MM.1S (cell line): ENCODE measurements at regions not wholly inside any gene's neighbourhood (a gene's known extent, or its start where the extent isn't known, plus 50 kb on each side); places are given as distances from the start of the nearest gene placed in this dataset.

Experiments used
- DNase-seq: peaks from one replicate; pipeline ENCODE4 v3.0.0-alpha.2; 2015
- H2AFZ ChIP-seq: fragments of 300-600 bp; sonication (generic); 2 replicates; pipeline ENCODE4 v1.6.0; 2016; ENCODE audit warnings: antibody characterized with exemption, low read length
- H3F3A ChIP-seq: fragments of 300-600 bp; sonication (generic); 2 replicates; pipeline ENCODE4 v1.6.1; 2016; ENCODE audit warnings: mild to moderate bottlenecking, antibody characterized with exemption, low read length, moderate library complexity, mixed read lengths; ENCODE audit not compliant: insufficient read depth
- H3K27ac ChIP-seq: fragments of 300-600 bp; sonication (generic); 2 replicates; pipeline ENCODE4 v1.5.1; 2016; ENCODE audit warnings: mild to moderate bottlenecking, low read length
- H3K27me3 ChIP-seq: fragments of 300-600 bp; sonication (generic); replicated peaks from 2 replicates; pipeline ENCODE4 v1.6.0; 2016; ENCODE audit warnings: low read length; ENCODE audit not compliant: insufficient read depth
- H3K36me3 ChIP-seq: fragments of 300-600 bp; sonication (generic); replicated peaks from 2 replicates; pipeline ENCODE4 v1.6.1; 2016; ENCODE audit warnings: mild to moderate bottlenecking, low read length, mixed read lengths; ENCODE audit not compliant: insufficient read depth
- H3K4me1 ChIP-seq: fragments of 300-600 bp; sonication (generic); 2 replicates; pipeline ENCODE4 v1.6.1; 2016; ENCODE audit warnings: low read length, mixed read lengths
- H3K4me2 ChIP-seq: fragments of 300-600 bp; sonication (generic); 2 replicates; pipeline ENCODE4 v1.6.0; 2016; ENCODE audit warnings: low read depth, low read length
- H3K4me3 ChIP-seq: fragments of 300-600 bp; sonication (generic); 2 replicates; pipeline ENCODE4 v1.5.1; 2016; ENCODE audit warnings: low read length, mixed read lengths
- H3K79me2 ChIP-seq: fragments of 300-600 bp; sonication (generic); 2 replicates; pipeline ENCODE4 v1.6.1; 2016; ENCODE audit warnings: mixed run types, low read length, mixed read lengths
- H3K9ac ChIP-seq: fragments of 300-600 bp; sonication (generic); 2 replicates; pipeline ENCODE4 v1.6.1; 2016; ENCODE audit warnings: low read length, mixed read lengths
- H3K9me2 ChIP-seq: fragments of 300-600 bp; sonication (generic); replicated peaks from 2 replicates; pipeline ENCODE4 v1.6.1; 2016; ENCODE audit warnings: mild to moderate bottlenecking, low read length, mixed read lengths; ENCODE audit not compliant: insufficient read depth
- H3K9me3 ChIP-seq: fragments of 300-600 bp; sonication (generic); replicated peaks from 2 replicates; pipeline ENCODE4 v1.6.1; 2016; ENCODE audit warnings: mild to moderate bottlenecking, low read length, mixed read lengths; ENCODE audit not compliant: insufficient read depth
- H4K20me1 ChIP-seq: fragments of 300-600 bp; sonication (generic); 2 replicates; pipeline ENCODE4 v1.6.1; 2016; ENCODE audit warnings: mild to moderate bottlenecking, low read length, moderate library complexity, mixed read lengths; ENCODE audit not compliant: insufficient read depth
- EZH2 ChIP-seq: fragments of 300-600 bp; sonication (generic); optimal IDR thresholded peaks from 2 replicates; pipeline ENCODE3; 2017; ENCODE audit warnings: low read depth, mild to moderate bottlenecking, antibody characterized with exemption, low read length, mixed read lengths
- EZH2phosphoT487 ChIP-seq: fragments of 300-600 bp; sonication (generic); IDR thresholded peaks from 2 replicates; pipeline ENCODE4 v1.6.1; 2018; ENCODE audit warnings: antibody characterized with exemption, low read length
- TF ChIP-seq, protein P1 (sequence below): fragments of 300-600 bp; sonication (generic); IDR thresholded peaks from 2 replicates; pipeline ENCODE4 v1.5.1; 2016; ENCODE audit warnings: antibody characterized with exemption, low read length, mixed read lengths

DNA sequence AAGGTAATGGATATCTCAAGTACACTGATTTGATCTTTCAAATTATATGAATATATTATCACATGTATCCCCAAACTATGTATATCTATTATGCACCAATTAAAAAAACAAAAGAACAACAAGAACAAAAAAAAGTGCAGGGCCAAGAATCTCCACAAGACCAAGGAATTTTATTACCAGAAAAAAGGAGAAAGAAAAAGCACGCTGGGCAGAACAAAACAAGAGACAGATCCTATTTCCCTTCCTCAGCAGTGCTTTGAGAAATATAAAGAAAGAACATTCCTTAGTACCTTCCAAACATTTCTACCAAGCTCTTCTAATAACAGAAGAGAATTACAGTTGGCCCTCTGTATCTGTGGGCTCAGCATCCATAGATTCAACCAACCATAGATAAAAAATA lies 144.7 kb upstream of the CREB1 start:
- Histone ChIP-seq H3K9ac (no peak overlapping the region), H4K20me1 (no peaks in the 10 kb centered on the region), H3K9me2 (no peaks in the 10 kb centered on the region), H3K36me3 (no peaks in the 10 kb centered on the region), H3K79me2 (no peaks in the 10 kb centered on the region), H3K4me1 (no peaks in the 10 kb centered on the region), H3K27me3 (no peaks in the 10 kb centered on the region), H3K27ac (no peak overlapping the region), H2AFZ (no peak overlapping the region), H3K9me3 (no peaks in the 10 kb centered on the region), H3K4me2 (no peak overlapping the region), H3F3A (no peaks in the 10 kb centered on the region), H3K4me3 (no peak overlapping the region)
- no peak for DNase-seq
- TF ChIP-seq, protein P1, sequence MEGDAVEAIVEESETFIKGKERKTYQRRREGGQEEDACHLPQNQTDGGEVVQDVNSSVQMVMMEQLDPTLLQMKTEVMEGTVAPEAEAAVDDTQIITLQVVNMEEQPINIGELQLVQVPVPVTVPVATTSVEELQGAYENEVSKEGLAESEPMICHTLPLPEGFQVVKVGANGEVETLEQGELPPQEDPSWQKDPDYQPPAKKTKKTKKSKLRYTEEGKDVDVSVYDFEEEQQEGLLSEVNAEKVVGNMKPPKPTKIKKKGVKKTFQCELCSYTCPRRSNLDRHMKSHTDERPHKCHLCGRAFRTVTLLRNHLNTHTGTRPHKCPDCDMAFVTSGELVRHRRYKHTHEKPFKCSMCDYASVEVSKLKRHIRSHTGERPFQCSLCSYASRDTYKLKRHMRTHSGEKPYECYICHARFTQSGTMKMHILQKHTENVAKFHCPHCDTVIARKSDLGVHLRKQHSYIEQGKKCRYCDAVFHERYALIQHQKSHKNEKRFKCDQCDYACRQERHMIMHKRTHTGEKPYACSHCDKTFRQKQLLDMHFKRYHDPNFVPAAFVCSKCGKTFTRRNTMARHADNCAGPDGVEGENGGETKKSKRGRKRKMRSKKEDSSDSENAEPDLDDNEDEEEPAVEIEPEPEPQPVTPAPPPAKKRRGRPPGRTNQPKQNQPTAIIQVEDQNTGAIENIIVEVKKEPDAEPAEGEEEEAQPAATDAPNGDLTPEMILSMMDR, result no peak
- no peak for TF ChIP-seq EZH2phosphoT487
- no peak for TF ChIP-seq EZH2

DNA sequence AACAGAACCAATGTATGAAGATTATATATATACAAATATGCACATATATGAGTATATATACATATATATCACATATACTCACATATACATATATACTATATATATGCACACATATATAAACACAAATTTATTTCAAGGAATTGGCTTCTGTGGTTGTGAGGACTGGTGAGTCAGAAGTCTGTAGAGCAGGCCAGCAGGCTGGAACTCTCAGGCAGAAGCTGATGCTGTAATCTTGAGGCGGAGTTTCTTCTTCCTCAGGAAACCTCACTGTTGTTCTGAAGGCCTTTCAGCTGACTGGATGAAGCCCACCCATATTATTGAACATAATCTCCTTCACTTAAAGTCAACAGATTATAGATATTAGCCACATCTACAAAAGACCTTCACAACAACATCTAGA lies 143.9 kb upstream of the CREB1 start:
- H3K27me3 ChIP-seq, result no peaks in the 10 kb centered on the region
- DNase-seq, result no peak
- H3K36me3 ChIP-seq, result no peaks in the 10 kb centered on the region
- H4K20me1 ChIP-seq, result no peaks in the 10 kb centered on the region
- no peaks in the 10 kb centered on the region for H3K9me2 ChIP-seq
- no peaks in the 10 kb centered on the region for H3K9me3 ChIP-seq
- no peak overlapping the region for H3K27ac ChIP-seq
- H3K9ac ChIP-seq, result no peak overlapping the region
- H3F3A ChIP-seq, result no peaks in the 10 kb centered on the region
- no peak overlapping the region for H2AFZ ChIP-seq
- TF ChIP-seq, protein P1, result no peak
- no peak overlapping the region for H3K4me3 ChIP-seq
- no peaks in the 10 kb centered on the region for H3K4me1 ChIP-seq
- H3K79me2 ChIP-seq, result no peaks in the 10 kb centered on the region
- no peak overlapping the region for H3K4me2 ChIP-seq

DNA sequence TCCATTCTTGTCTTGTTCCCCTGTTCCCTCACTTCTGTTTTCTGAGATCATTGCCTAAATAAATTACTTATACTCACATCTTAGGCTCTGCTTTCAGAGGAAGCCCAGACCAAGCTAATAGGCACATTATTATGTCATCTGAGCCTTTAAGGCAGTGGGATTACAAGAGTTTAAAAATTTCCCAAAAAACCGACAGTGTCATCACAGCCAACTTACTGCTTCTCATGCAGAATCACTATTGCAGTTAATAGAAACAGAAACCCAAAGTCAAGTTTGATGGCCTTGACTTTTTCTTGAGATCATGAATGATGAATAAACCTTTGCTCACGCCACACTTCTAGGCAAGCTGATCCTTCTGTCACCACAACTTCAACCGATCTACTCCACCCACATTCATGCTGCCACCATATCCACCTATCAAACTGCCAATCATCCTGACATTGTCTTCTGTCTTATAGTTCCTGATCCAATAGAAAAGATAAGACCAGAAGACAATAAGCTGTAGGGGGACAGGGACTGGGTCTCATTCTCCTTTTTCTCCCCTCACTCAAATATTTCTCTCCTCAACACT lies 142.7 kb upstream of the CREB1 start:
- no peak for TF ChIP-seq EZH2phosphoT487
- TF ChIP-seq EZH2, result no peak
- TF ChIP-seq, protein P1, result no peak
- Histone ChIP-seq H3K36me3 (no peaks in the 10 kb centered on the region), H4K20me1 (no peaks in the 10 kb centered on the region), H3K4me1 (no peaks in the 10 kb centered on the region), H3K9me3 (no peaks in the 10 kb centered on the region), H3K27ac (no peak overlapping the region), H3F3A (no peaks in the 10 kb centered on the region), H2AFZ (no peak overlapping the region), H3K4me3 (no peak overlapping the region), H3K27me3 (no peaks in the 10 kb centered on the region), H3K9me2 (no peaks in the 10 kb centered on the region), H3K9ac (no peak overlapping the region), H3K79me2 (no peaks in the 10 kb centered on the region), H3K4me2 (no peak overlapping the region)
- DNase-seq, result no peak
